ENCODE measurements at regions not wholly inside any gene's neighbourhood (a gene's known extent, or its start where the extent isn't known, plus 50 kb on each side); places are given as distances from the start of the nearest gene placed in this dataset.

- Histone ChIP-seq H3K36me3 (no peaks in the 10 kb centered on the region), H2AFZ (replicated peaks) (no peak overlapping the region), H3K4me1 (no peaks in the 10 kb centered on the region), H3K4me3 (no peak overlapping the region), H3K27me3 (no peaks in the 10 kb centered on the region), H3K79me2 (ENCODE audit: low read depth) (no peaks in the 10 kb centered on the region), H3K27ac (no peak overlapping the region), H3F3A (ENCODE audit: low read depth) (no peaks in the 10 kb centered on the region), H3K4me2 (no peak overlapping the region), H3K9ac (no peak overlapping the region), H4K20me1 (ENCODE audit: low read depth) (no peaks in the 10 kb centered on the region), H3K9me3 (ENCODE audit: low read depth) (no peaks in the 10 kb centered on the region)
- H3K36me3 Mint-ChIP-seq, result no peaks in the 10 kb centered on the region
- TF ChIP-seq EZH2phosphoT487 (IDR thresholded peaks at IDR 0.05) (no peak), CTCF (IDR thresholded peaks at IDR 0.05) (no peak), EZH2 (IDR thresholded peaks at IDR 0.05) (no peak)
- H3K4me1 Mint-ChIP-seq, result no peaks in the 10 kb centered on the region
- peaks cover 9% of the 10 kb centered on the region for H3K9me3 Mint-ChIP-seq
- no peak overlapping the region for H3K27ac Mint-ChIP-seq
- H3K27me3 Mint-ChIP-seq (ENCODE audit: insufficient read depth, low read depth), result peaks cover 2% of the 10 kb centered on the region
- no peak for DNase-seq (ENCODE audit: low spot score)
- H3K4me3 Mint-ChIP-seq, result no peak overlapping the region
Observed at GRCh38 chr1:199629624-199630023, 397.9 kb upstream of the NR5A2 start.

GRCh38 chr1:199639453-199639852 is 388.1 kb upstream of the NR5A2 start:
- H3K36me3 Mint-ChIP-seq, result no peaks in the 10 kb centered on the region

GRCh38 chr1:199641531-199641930 is 386.0 kb upstream of the NR5A2 start:
- Mint-ChIP-seq H3K4me3 (no peak overlapping the region), H3K9me3 (no peaks in the 10 kb centered on the region), H3K27me3 (ENCODE audit: insufficient read depth, low read depth) (no peaks in the 10 kb centered on the region), H3K27ac (no peak overlapping the region), H3K36me3 (no peaks in the 10 kb centered on the region), H3K4me1 (no peaks in the 10 kb centered on the region)
- Histone ChIP-seq H2AFZ (replicated peaks) (no peak overlapping the region), H3K79me2 (ENCODE audit: low read depth) (no peaks in the 10 kb centered on the region), H3K4me3 (no peak overlapping the region), H3K36me3 (no peaks in the 10 kb centered on the region), H3K4me2 (no peak overlapping the region), H3K4me1 (no peaks in the 10 kb centered on the region), H3F3A (ENCODE audit: low read depth) (no peaks in the 10 kb centered on the region), H3K9ac (no peak overlapping the region), H3K9me3 (ENCODE audit: low read depth) (no peaks in the 10 kb centered on the region), H4K20me1 (ENCODE audit: low read depth) (no peaks in the 10 kb centered on the region), H3K27ac (no peak overlapping the region), H3K27me3 (no peaks in the 10 kb centered on the region)
- TF ChIP-seq CTCF (IDR thresholded peaks at IDR 0.05) (no peak), EZH2 (IDR thresholded peaks at IDR 0.05) (no peak), EZH2phosphoT487 (IDR thresholded peaks at IDR 0.05) (no peak)
- DNase-seq (ENCODE audit: low spot score), result no peak

More at GRCh38 chr1:199639453-199639852, 388.1 kb upstream of the NR5A2 start:
- no peaks in the 10 kb centered on the region for H3K9me3 ChIP-seq (ENCODE audit: low read depth)
- H3K4me1 ChIP-seq, result no peaks in the 10 kb centered on the region
- H3K27me3 ChIP-seq, result no peaks in the 10 kb centered on the region
- H2AFZ ChIP-seq (replicated peaks), result no peak overlapping the region
- no peak overlapping the region for H3K27ac Mint-ChIP-seq
- no peak overlapping the region for H3K4me2 ChIP-seq
- DNase-seq (ENCODE audit: low spot score), result no peak
- no peak overlapping the region for H3K9ac ChIP-seq
- H3K36me3 ChIP-seq, result no peaks in the 10 kb centered on the region
- H3F3A ChIP-seq (ENCODE audit: low read depth), result no peaks in the 10 kb centered on the region
- peaks cover 10% of the 10 kb centered on the region for H3K9me3 Mint-ChIP-seq
- H3K4me1 Mint-ChIP-seq, result no peaks in the 10 kb centered on the region
- TF ChIP-seq EZH2phosphoT487 (IDR thresholded peaks at IDR 0.05) (no peak), EZH2 (IDR thresholded peaks at IDR 0.05) (no peak), CTCF (IDR thresholded peaks at IDR 0.05) (no peak)
- H3K27me3 Mint-ChIP-seq (ENCODE audit: insufficient read depth, low read depth), result peaks cover 4% of the 10 kb centered on the region
- no peaks in the 10 kb centered on the region for H4K20me1 ChIP-seq (ENCODE audit: low read depth)
- no peak overlapping the region for H3K4me3 ChIP-seq
- H3K79me2 ChIP-seq (ENCODE audit: low read depth), result no peaks in the 10 kb centered on the region
- H3K4me3 Mint-ChIP-seq, result no peak overlapping the region
- no peak overlapping the region for H3K27ac ChIP-seq

Measured in neural progenitor cell (in vitro differentiated cells).